HepG2 (cell line): ENCODE measurements at regions not wholly inside any gene's neighbourhood (a gene's known extent, or its start where the extent isn't known, plus 50 kb on each side); places are given as distances from the start of the nearest gene placed in this dataset.

ENCODE experiments used
- ATAC-seq: fragments of 200-7000 bp; cut with Tn5 transposase; 3 replicates; pipeline ENCODE4 v1.9.1; 2020; ENCODE audit warnings: mild to moderate bottlenecking, moderate library complexity
- BruUV-seq: library from RNA; stranded (reverse); fragments of 400-500 nt; replicated peaks from 2 replicates; lab custom pipeline; 2021; lab: Mats Ljungman, UMichigan
- CTCF ChIA-PET: fragments of 300-600 bp; formaldehyde crosslinking; extraction: SDS; loops from one replicate; lab custom pipeline; 2021; ENCODE audit warnings: low total read pairs, inconsistent platforms, low intra/inter-chr PET ratio; lab: Yijun Ruan, JAX
- POLR2A ChIA-PET: fragments of 350-600 bp; sonication (Branson Sonifier 250); formaldehyde crosslinking; loops from one replicate; lab custom pipeline; 2020; ENCODE audit warnings: antibody characterized with exemption, inconsistent platforms; lab: Yijun Ruan, JAX
- DNase-seq: peaks from one replicate; pipeline ENCODE4 v3.0.0-alpha.2; 2015; ENCODE audit warnings: low spot score
- FAIRE-seq: peaks from 3 replicates; lab custom pipeline; 2011; peaks lifted over from hg19 to GRCh38; lab: Jason Lieb, UNC
- H2AFZ ChIP-seq: one replicate; pipeline ENCODE4 v1.6.1; 2011; ENCODE audit warnings: low read length, inconsistent platforms
- H3K27ac ChIP-seq: fragments of 300-600 bp; 3 replicates; pipeline ENCODE4 v1.8.0; 2011; ENCODE audit warnings: mixed run types, mild to moderate bottlenecking, mixed read lengths, low read length, inconsistent platforms; ENCODE audit not compliant: insufficient read depth; ENCODE audit errors: extremely low read length
- H3K27me3 ChIP-seq, 2 experiments: fragments of 200-600 bp in 1 of 2; 2 replicates in 1 of 2; 3 replicates in 1 of 2; pipeline versions ENCODE4 v1.6.0 to v1.8.0; 2011; ENCODE audit warnings: low read length in 2 of 2, mild to moderate bottlenecking in 2 of 2, moderate library complexity in 2 of 2, inconsistent platforms in 1 of 2; ENCODE audit not compliant: insufficient read depth in 2 of 2, control insufficient read depth in 1 of 2
- H3K36me3 ChIP-seq, 2 experiments: fragments of 200-600 bp in 1 of 2; replicated peaks in 1 of 2; 2 replicates in 1 of 2; 3 replicates in 1 of 2; pipeline versions ENCODE4 v1.5.1 to v1.8.0; 2011; ENCODE audit warnings: low read length in 2 of 2, inconsistent platforms in 1 of 2; ENCODE audit not compliant: insufficient read depth in 2 of 2, control insufficient read depth in 1 of 2
- H3K4me1 ChIP-seq: 2 replicates; pipeline ENCODE4 v1.5.1; 2012; ENCODE audit warnings: low read length, inconsistent platforms; ENCODE audit not compliant: insufficient read depth
- H3K4me2 ChIP-seq: 2 replicates; pipeline ENCODE4 v1.6.0; 2011; ENCODE audit warnings: low read depth, low read length, inconsistent platforms
- H3K4me3 ChIP-seq, 3 experiments: fragments of 200-600 bp in 1 of 3; sonication (generic), shearing (Covaris generic) in 1 of 3; replicated peaks in 1 of 3; 2 replicates each; pipeline ENCODE4 v1.5.1; 2011 to 2016; ENCODE audit warnings: low read length in 3 of 3, inconsistent platforms in 2 of 3, low read depth in 2 of 3, mild to moderate bottlenecking in 2 of 3, control low read depth in 1 of 3, mixed read lengths in 1 of 3; ENCODE audit not compliant: insufficient read depth in 1 of 3
- H3K79me2 ChIP-seq: one replicate; pipeline ENCODE4 v1.6.1; 2011; ENCODE audit warnings: low read length, inconsistent platforms; ENCODE audit not compliant: insufficient read depth
- H3K9ac ChIP-seq: 2 replicates; pipeline ENCODE4 v1.6.0; 2011; ENCODE audit warnings: mild to moderate bottlenecking, low read depth, low read length, inconsistent platforms; ENCODE audit not compliant: insufficient read depth
- H3K9me3 ChIP-seq: 2 replicates; pipeline ENCODE4 v1.5.1; 2012; ENCODE audit warnings: mild to moderate bottlenecking, low read length
- H4K20me1 ChIP-seq: 2 replicates; pipeline ENCODE4 v1.6.0; 2011; ENCODE audit warnings: inconsistent platforms, mild to moderate bottlenecking, low read length, moderate library complexity; ENCODE audit not compliant: insufficient read depth
- GFI1 ChIP-seq: sonication (generic); formaldehyde crosslinking; IDR thresholded peaks from 2 replicates; pipeline ENCODE4 v1.5.0; 2020; ENCODE audit warnings: missing genetic modification reagents, mild to moderate bottlenecking, borderline replicate concordance
- ZNF562 ChIP-seq: sonication (generic); formaldehyde crosslinking; IDR thresholded peaks from 2 replicates; pipeline ENCODE4 v1.8.0; 2022; ENCODE audit warnings: missing genetic modification reagents, borderline replicate concordance
- ZNF574 ChIP-seq: sonication (generic); formaldehyde crosslinking; IDR thresholded peaks from 2 replicates; pipeline ENCODE4 v1.4.0; 2020; ENCODE audit warnings: missing genetic modification reagents
- WGBS: methylation state at CpG from one replicate; pipeline ENCODE4 v1.1.6; 2017; ENCODE audit warnings: low lambda C conversion rate; 5-methylcytosine and 5-hydroxymethylcytosine counted together
- in situ Hi-C: cut with HindIII; loops from 2 replicates; pipeline ENCODE4 v1.10.0; 2017; ENCODE audit warnings: low pct_unique_long_range_greater_than_20kb; ENCODE audit not compliant: extremely low pct_ligation_motif_present
- intact Hi-C: fragments of 100-400 bp; cut with micrococcal nuclease; formaldehyde crosslinking; loops from one replicate; pipeline ENCODE4 v1.10.0; 2022; ENCODE audit not compliant: unreplicated experiment
- TF ChIP-seq, protein P1 (sequence below): sonication (generic); formaldehyde crosslinking; IDR thresholded peaks from 2 replicates; pipeline ENCODE4 v1.5.0; 2020; ENCODE audit warnings: mild to moderate bottlenecking, missing genetic modification reagents, borderline replicate concordance

GRCh38 chr5:135709208-135709575, 125.3 kb upstream of the SLC25A48 start:
- H3K27ac ChIP-seq = no peak overlapping the region
- CTCF ChIA-PET = no interaction called here
- in situ Hi-C loops (no loop called here), intact Hi-C loops (no loop called here)
- POLR2A ChIA-PET = no interaction called here
- no peak overlapping the region for H2AFZ ChIP-seq
- TF ChIP-seq, protein P1, sequence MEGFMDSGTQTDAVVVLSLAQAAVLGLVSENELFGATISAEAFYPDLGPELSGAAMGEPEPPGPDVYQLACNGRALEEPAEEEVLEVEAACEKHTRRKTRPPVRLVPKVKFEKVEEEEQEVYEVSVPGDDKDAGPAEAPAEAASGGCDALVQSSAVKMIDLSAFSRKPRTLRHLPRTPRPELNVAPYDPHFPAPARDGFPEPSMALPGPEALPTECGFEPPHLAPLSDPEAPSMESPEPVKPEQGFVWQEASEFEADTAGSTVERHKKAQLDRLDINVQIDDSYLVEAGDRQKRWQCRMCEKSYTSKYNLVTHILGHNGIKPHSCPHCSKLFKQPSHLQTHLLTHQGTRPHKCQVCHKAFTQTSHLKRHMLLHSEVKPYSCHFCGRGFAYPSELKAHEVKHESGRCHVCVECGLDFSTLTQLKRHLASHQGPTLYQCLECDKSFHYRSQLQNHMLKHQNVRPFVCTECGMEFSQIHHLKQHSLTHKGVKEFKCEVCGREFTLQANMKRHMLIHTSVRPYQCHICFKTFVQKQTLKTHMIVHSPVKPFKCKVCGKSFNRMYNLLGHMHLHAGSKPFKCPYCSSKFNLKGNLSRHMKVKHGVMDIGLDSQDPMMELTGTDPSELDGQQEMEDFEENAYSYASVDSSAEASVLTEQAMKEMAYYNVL (CRISPR knock-in tag) = no peak
- TF ChIP-seq GFI1 (CRISPR knock-in tag) (no peak), ZNF562 (CRISPR knock-in tag) (no peak), ZNF574 (CRISPR knock-in tag) (no peak)
- no peaks in the 10 kb centered on the region for H3K9me3 ChIP-seq
- H3K27me3 ChIP-seq = peaks cover 2 to 35% of the 10 kb centered on the region in 2 experiments; a peak in 3 of 5 replicates
- H4K20me1 ChIP-seq = no peaks in the 10 kb centered on the region
- peaks cover 12% of the 10 kb centered on the region; the same call in 1 of the 2 replicates for H3K4me1 ChIP-seq
- H3K36me3 ChIP-seq = no peaks in the 10 kb centered on the region
- WGBS = 21% methylated on average over 2 of the region's 3 CpGs
- no peaks in the 10 kb centered on the region for H3K79me2 ChIP-seq
- DNase-seq (no peak), ATAC-seq (no peak), FAIRE-seq (no peak)
- H3K4me3 ChIP-seq = no peak overlapping the region
- H3K4me2 ChIP-seq = no peak overlapping the region
- no TSS peak for BruUV-seq
- no peak overlapping the region for H3K9ac ChIP-seq
